IMR-90 (cell line): ENCODE measurements at regions not wholly inside any gene's neighbourhood (a gene's known extent, or its start where the extent isn't known, plus 50 kb on each side); places are given as distances from the start of the nearest gene placed in this dataset.

Experiments
- ATAC-seq: fragments of 200-7000 bp; cut with Tn5 transposase; 2 replicates; pipeline ENCODE4 v1.9.1; 2020; ENCODE audit warnings: low read depth, mild to moderate bottlenecking, moderate library complexity
- BruUV-seq: library from RNA; stranded (reverse); fragments of 400-500 nt; replicated peaks from 2 replicates; lab custom pipeline; 2021; lab: Mats Ljungman, UMichigan
- CTCF ChIA-PET: fragments of 300-600 bp; formaldehyde crosslinking; extraction: SDS; loops from one replicate; lab custom pipeline; 2021; ENCODE audit warnings: antibody characterized with exemption; lab: Yijun Ruan, JAX
- POLR2A ChIA-PET: fragments of 300-600 bp; sonication (Branson Sonifier 250); formaldehyde crosslinking; loops from one replicate; lab custom pipeline; 2022; ENCODE audit warnings: antibody characterized with exemption; ENCODE audit not compliant: unreplicated experiment; lab: Charles Lee
- DNase-seq: peaks from one replicate; pipeline ENCODE4 v3.0.0; 2013
- H2AFZ ChIP-seq: replicated peaks from 2 replicates; pipeline ENCODE3; 2013; ENCODE audit warnings: low read length, mild to moderate bottlenecking; ENCODE audit not compliant: poor library complexity
- H2AK5ac ChIP-seq: 2 replicates; pipeline ENCODE4 v1.6.1; 2013; ENCODE audit warnings: low read depth, low read length, inconsistent platforms
- H2AK9ac ChIP-seq: replicated peaks from 2 replicates; pipeline ENCODE3; 2013; ENCODE audit warnings: mild to moderate bottlenecking, low read depth, low read length, moderate library complexity; ENCODE audit not compliant: poor library complexity
- H2BK120ac ChIP-seq: 2 replicates; pipeline ENCODE4 v1.6.1; 2013; ENCODE audit warnings: low read depth, low read length, inconsistent platforms
- H2BK15ac ChIP-seq: 3 replicates; pipeline ENCODE4 v1.6.1; 2013; ENCODE audit warnings: low read depth, low read length, inconsistent platforms
- H2BK20ac ChIP-seq: 2 replicates; pipeline ENCODE4 v1.6.1; 2013; ENCODE audit warnings: low read depth, mild to moderate bottlenecking, inconsistent platforms, low read length, moderate library complexity
- H2BK5ac ChIP-seq: 2 replicates; pipeline ENCODE4 v1.6.1; 2013; ENCODE audit warnings: mild to moderate bottlenecking, low read depth, low read length, inconsistent platforms; ENCODE audit not compliant: poor library complexity, severe bottlenecking
- H3K14ac ChIP-seq: replicated peaks from 2 replicates; pipeline ENCODE4 v1.6.1; 2013; ENCODE audit warnings: low read depth, low read length, inconsistent platforms
- H3K18ac ChIP-seq: 2 replicates; pipeline ENCODE4 v1.6.1; 2013; ENCODE audit warnings: low read depth, low read length, control low read depth
- H3K23ac ChIP-seq: 2 replicates; pipeline ENCODE4 v1.6.1; 2013; ENCODE audit warnings: low read depth, low read length, inconsistent platforms
- H3K27ac ChIP-seq: 2 replicates; pipeline ENCODE4 v1.5.1; 2013; ENCODE audit warnings: mild to moderate bottlenecking, control low read depth, low read length; ENCODE audit not compliant: insufficient read depth
- H3K27me3 ChIP-seq: 2 replicates; pipeline ENCODE4 v1.6.1; 2013; ENCODE audit warnings: low read length; ENCODE audit not compliant: control insufficient read depth, insufficient read depth
- H3K36me3 ChIP-seq: 2 replicates; pipeline ENCODE4 v1.6.1; 2013; ENCODE audit warnings: low read length, mixed read lengths; ENCODE audit not compliant: control insufficient read depth, insufficient read depth
- H3K4ac ChIP-seq: 2 replicates; pipeline ENCODE4 v1.6.1; 2013; ENCODE audit warnings: low read depth, low read length, inconsistent platforms
- H3K4me1 ChIP-seq: 2 replicates; pipeline ENCODE4 v1.6.1; 2013; ENCODE audit warnings: low read length, mixed read lengths; ENCODE audit not compliant: control insufficient read depth, insufficient read depth
- H3K4me2 ChIP-seq: 2 replicates; pipeline ENCODE4 v1.6.1; 2013; ENCODE audit warnings: low read depth, mild to moderate bottlenecking, control low read depth, low read length, moderate library complexity
- H3K4me3 ChIP-seq: 2 replicates; pipeline ENCODE4 v1.5.1; 2013; ENCODE audit warnings: low read depth, mild to moderate bottlenecking, control low read depth, low read length, moderate library complexity; ENCODE audit not compliant: insufficient read depth
- H3K56ac ChIP-seq: 2 replicates; pipeline ENCODE4 v1.6.1; 2013; ENCODE audit warnings: low read length, inconsistent platforms; ENCODE audit not compliant: insufficient read depth; ENCODE audit errors: extremely low read depth
- H3K79me1 ChIP-seq, 2 experiments: 2 replicates each; pipeline ENCODE4 v1.6.1; 2013; ENCODE audit warnings: low read length in 2 of 2, inconsistent platforms in 1 of 2, low read depth in 1 of 2
- H3K9ac ChIP-seq: 2 replicates; pipeline ENCODE4 v1.6.1; 2013; ENCODE audit warnings: low read depth, low read length, control low read depth
- H3K9me1 ChIP-seq: 2 replicates; pipeline ENCODE4 v1.6.1; 2013; ENCODE audit warnings: low read length, inconsistent platforms; ENCODE audit not compliant: insufficient read depth
- H3K9me3 ChIP-seq: 2 replicates; pipeline ENCODE4 v1.6.1; 2013; ENCODE audit warnings: low read length; ENCODE audit not compliant: control insufficient read depth, insufficient read depth
- H4K20me1 ChIP-seq: 2 replicates; pipeline ENCODE4 v1.6.1; 2013; ENCODE audit warnings: low read length, inconsistent platforms; ENCODE audit not compliant: insufficient read depth
- H4K5ac ChIP-seq: 2 replicates; pipeline ENCODE4 v1.6.1; 2013; ENCODE audit warnings: mild to moderate bottlenecking, low read depth, low read length, control low read depth
- H4K8ac ChIP-seq, 2 experiments: 2 replicates each; pipeline ENCODE4 v1.6.1; 2013; ENCODE audit warnings: low read depth in 2 of 2, low read length in 2 of 2, control low read depth in 1 of 2, inconsistent platforms in 1 of 2
- H4K91ac ChIP-seq: 2 replicates; pipeline ENCODE4 v1.6.1; 2013; ENCODE audit warnings: low read depth, low read length, inconsistent platforms; ENCODE audit not compliant: insufficient read depth
- BHLHE40 ChIP-seq: fragments of 150-350 bp; IDR thresholded peaks from 2 replicates; pipeline ENCODE4 v1.6.1; 2016; ENCODE audit warnings: mild to moderate bottlenecking, low read depth, low read length
- CEBPB ChIP-seq: IDR thresholded peaks from 2 replicates; pipeline ENCODE4 v1.6.1; 2012; ENCODE audit warnings: low read depth, low read length, improper control_type of control experiment
- CHD1 ChIP-seq: IDR thresholded peaks from 2 replicates; pipeline ENCODE4 v1.6.1; 2012; ENCODE audit warnings: low read depth, low read length, improper control_type of control experiment
- ELK1 ChIP-seq: fragments of 150-350 bp; IDR thresholded peaks from 2 replicates; pipeline ENCODE4 v1.6.1; 2016; ENCODE audit warnings: low read depth, mild to moderate bottlenecking, low read length, moderate library complexity, borderline replicate concordance
- FOS ChIP-seq: fragments of 150-350 bp; IDR thresholded peaks from 2 replicates; pipeline ENCODE4 v1.6.1; 2016; ENCODE audit warnings: low read depth, low read length
- MAFK ChIP-seq: IDR thresholded peaks from 2 replicates; pipeline ENCODE4 v1.6.1; 2012; ENCODE audit warnings: low read depth, low read length, improper control_type of control experiment
- MAZ ChIP-seq: IDR thresholded peaks from 2 replicates; pipeline ENCODE4 v1.6.1; 2012; ENCODE audit warnings: low read depth, mild to moderate bottlenecking, low read length, improper control_type of control experiment, moderate library complexity, borderline replicate concordance
- MXI1 ChIP-seq: IDR thresholded peaks from 2 replicates; pipeline ENCODE4 v1.6.1; 2012; ENCODE audit warnings: low read depth, mild to moderate bottlenecking, low read length, moderate library complexity, borderline replicate concordance
- NFE2L2 ChIP-seq: fragments of 150-350 bp; IDR thresholded peaks from 2 replicates; pipeline ENCODE4 v1.6.1; 2016; ENCODE audit warnings: low read depth, mild to moderate bottlenecking, low read length
- RAD21 ChIP-seq: IDR thresholded peaks from 2 replicates; pipeline ENCODE4 v1.6.1; 2012; ENCODE audit warnings: low read length, improper control_type of control experiment
- RCOR1 ChIP-seq: IDR thresholded peaks from 2 replicates; pipeline ENCODE4 v1.6.1; 2012; ENCODE audit warnings: mild to moderate bottlenecking, low read length, improper control_type of control experiment; ENCODE audit not compliant: insufficient replicate concordance
- RFX5 ChIP-seq: IDR thresholded peaks from 2 replicates; pipeline ENCODE4 v1.8.0; 2012; ENCODE audit warnings: low read depth, mild to moderate bottlenecking, low read length, moderate library complexity
- SMC3 ChIP-seq: fragments of 150-350 bp; IDR thresholded peaks from 2 replicates; pipeline ENCODE4 v1.6.1; 2016; ENCODE audit warnings: low read depth, mild to moderate bottlenecking, antibody characterized with exemption, low read length, moderate library complexity
- dilution Hi-C: fragments of 300-500 bp; cut with HindIII; formaldehyde crosslinking; loops from one replicate; pipeline ENCODE4 v1.14.3; 2018; ENCODE audit warnings: low sequenced_read_pairs; ENCODE audit not compliant: unreplicated experiment
- in situ Hi-C: fragments of 300-500 bp; cut with MboI; formaldehyde crosslinking; loops from 3 replicates; pipeline ENCODE4 v1.14.3; 2019; ENCODE audit warnings: low sequenced_read_pairs, inconsistent platforms, mixed read lengths
- intact Hi-C: fragments of 100-400 bp; cut with micrococcal nuclease; formaldehyde crosslinking; loops from 2 replicates; pipeline ENCODE4 v1.10.0; 2022
- TF ChIP-seq, protein P1 (sequence below): conservative IDR thresholded peaks from 2 replicates; pipeline ENCODE4 v1.5.1; 2012; ENCODE audit warnings: mild to moderate bottlenecking, low read depth, low read length, improper control_type of control experiment
- TF ChIP-seq, protein P2 (sequence below): fragments of 150-350 bp; IDR thresholded peaks from 2 replicates; pipeline ENCODE4 v1.6.1; 2017; ENCODE audit warnings: mild to moderate bottlenecking, antibody characterized with exemption, low read length, low read depth

DNA sequence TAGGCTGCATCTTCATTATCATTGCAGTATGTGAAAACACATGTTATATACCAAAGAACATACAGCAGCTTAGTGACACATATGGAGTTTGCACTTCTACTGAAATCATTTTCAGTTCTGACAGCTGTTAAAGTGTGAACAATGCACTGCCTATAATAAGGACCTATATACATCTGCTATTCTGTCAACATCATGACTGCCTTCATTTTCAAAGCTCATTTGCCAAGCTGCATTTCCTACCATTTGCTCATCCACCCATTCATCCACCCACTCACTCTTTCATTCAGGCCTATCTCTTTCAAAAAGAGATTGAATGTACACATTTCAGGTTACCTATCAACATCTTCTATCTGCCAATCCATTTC lies 81.7 kb upstream of the STK17B start:
- Histone ChIP-seq H2AK9ac (no peak overlapping the region), H4K91ac (no peak overlapping the region), H3K4ac (no peak overlapping the region), H2AFZ (no peak overlapping the region), H4K20me1 (no peaks in the 10 kb centered on the region), H3K9me3 (no peaks in the 10 kb centered on the region), H3K18ac (no peak overlapping the region; the same call in 1 of the 2 replicates), H3K4me3 (no peak overlapping the region), H4K8ac (no peak overlapping the region), H3K23ac (no peak overlapping the region), H2BK15ac (no peak overlapping the region), H2BK120ac (no peak overlapping the region), H3K79me1 (no peaks in the 10 kb centered on the region), H3K4me1 (peaks cover 8% of the 10 kb centered on the region), H3K27me3 (no peaks in the 10 kb centered on the region), H3K27ac (no peak overlapping the region), H3K14ac (no peak overlapping the region), H4K5ac (no peak overlapping the region), H2AK5ac (no peak overlapping the region), H3K36me3 (no peaks in the 10 kb centered on the region), H3K9ac (no peak overlapping the region), H2BK20ac (no peak overlapping the region), H2BK5ac (no peak overlapping the region), H3K9me1 (peaks cover 4% of the 10 kb centered on the region; the same call in 1 of the 2 replicates), H3K4me2 (no peak overlapping the region; the same call in 1 of the 2 replicates), H3K56ac (no peak overlapping the region)
- BruUV-seq: no TSS peak
- intact Hi-C loops (no loop called here), dilution Hi-C loops (no loop called here), in situ Hi-C loops (loop anchor here (25.0 kb wide), 1 partner anchor 91 kb away; the partner anchor contains the start of gene STK17B)
- DNase-seq (no peak), ATAC-seq (no peak; the same call in 1 of the 2 replicates)
- TF ChIP-seq NFE2L2: no peak
- TF ChIP-seq RAD21: no peak
- no peak for TF ChIP-seq BHLHE40
- TF ChIP-seq MAFK: no peak
- no peak for TF ChIP-seq RCOR1
- TF ChIP-seq FOS: no peak
- TF ChIP-seq, protein P1, sequence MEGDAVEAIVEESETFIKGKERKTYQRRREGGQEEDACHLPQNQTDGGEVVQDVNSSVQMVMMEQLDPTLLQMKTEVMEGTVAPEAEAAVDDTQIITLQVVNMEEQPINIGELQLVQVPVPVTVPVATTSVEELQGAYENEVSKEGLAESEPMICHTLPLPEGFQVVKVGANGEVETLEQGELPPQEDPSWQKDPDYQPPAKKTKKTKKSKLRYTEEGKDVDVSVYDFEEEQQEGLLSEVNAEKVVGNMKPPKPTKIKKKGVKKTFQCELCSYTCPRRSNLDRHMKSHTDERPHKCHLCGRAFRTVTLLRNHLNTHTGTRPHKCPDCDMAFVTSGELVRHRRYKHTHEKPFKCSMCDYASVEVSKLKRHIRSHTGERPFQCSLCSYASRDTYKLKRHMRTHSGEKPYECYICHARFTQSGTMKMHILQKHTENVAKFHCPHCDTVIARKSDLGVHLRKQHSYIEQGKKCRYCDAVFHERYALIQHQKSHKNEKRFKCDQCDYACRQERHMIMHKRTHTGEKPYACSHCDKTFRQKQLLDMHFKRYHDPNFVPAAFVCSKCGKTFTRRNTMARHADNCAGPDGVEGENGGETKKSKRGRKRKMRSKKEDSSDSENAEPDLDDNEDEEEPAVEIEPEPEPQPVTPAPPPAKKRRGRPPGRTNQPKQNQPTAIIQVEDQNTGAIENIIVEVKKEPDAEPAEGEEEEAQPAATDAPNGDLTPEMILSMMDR: no peak
- no peak for TF ChIP-seq MAZ
- TF ChIP-seq CHD1: no peak
- TF ChIP-seq, protein P2, sequence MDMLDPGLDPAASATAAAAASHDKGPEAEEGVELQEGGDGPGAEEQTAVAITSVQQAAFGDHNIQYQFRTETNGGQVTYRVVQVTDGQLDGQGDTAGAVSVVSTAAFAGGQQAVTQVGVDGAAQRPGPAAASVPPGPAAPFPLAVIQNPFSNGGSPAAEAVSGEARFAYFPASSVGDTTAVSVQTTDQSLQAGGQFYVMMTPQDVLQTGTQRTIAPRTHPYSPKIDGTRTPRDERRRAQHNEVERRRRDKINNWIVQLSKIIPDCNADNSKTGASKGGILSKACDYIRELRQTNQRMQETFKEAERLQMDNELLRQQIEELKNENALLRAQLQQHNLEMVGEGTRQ: no peak
- no peak for TF ChIP-seq MXI1
- no peak for TF ChIP-seq RFX5
- TF ChIP-seq SMC3: no peak
- no peak for TF ChIP-seq ELK1
- TF ChIP-seq CEBPB: no peak
- POLR2A ChIA-PET: no interaction called here
- CTCF ChIA-PET: no interaction called here
